ENCODE measurements at regions not wholly inside any gene's neighbourhood (a gene's known extent, or its start where the extent isn't known, plus 50 kb on each side); places are given as distances from the start of the nearest gene placed in this dataset.

DNA sequence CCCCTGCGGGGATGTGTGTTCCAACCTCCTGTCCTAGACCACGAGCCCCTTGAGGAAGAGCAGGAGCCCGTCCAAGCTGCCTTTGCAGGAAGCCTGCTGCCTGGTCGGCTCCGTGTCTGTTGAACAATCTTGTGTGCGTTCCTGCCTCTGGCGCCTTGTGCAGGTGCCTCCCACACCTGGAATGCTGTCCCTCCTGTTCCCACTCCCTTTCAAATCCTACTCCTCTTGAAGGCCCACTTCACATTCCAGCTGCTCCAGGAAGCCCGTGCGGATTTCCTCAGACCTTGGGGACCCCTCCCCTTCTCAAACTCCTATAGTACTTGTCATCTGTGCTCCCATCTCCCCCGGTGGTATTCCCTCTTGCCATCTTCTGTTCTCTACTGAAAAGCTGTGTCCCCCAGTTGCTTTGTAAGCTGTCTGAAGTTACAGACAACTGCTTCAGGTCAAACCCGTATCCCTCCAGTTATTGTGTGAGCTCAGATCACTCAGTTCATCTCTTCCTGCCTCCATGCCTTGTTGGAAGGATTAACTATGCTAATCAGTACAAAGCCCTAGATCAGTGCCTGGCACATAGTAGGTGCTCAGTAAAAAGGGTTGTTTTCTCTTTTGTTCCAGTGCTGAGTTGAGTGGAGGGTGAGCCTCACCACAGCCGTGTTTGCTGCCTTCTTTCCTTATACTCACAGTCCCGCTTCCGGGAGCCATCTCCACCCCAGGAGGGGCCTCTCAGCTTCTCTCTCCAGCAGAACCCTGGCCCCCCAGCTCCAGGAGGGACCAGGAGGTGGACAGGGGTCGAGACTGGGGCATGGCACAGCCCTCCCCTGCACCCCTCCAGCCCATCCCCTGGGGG, 241.8 kb upstream of the CIBAR2 start:
- TF ChIP-seq, protein P1, sequence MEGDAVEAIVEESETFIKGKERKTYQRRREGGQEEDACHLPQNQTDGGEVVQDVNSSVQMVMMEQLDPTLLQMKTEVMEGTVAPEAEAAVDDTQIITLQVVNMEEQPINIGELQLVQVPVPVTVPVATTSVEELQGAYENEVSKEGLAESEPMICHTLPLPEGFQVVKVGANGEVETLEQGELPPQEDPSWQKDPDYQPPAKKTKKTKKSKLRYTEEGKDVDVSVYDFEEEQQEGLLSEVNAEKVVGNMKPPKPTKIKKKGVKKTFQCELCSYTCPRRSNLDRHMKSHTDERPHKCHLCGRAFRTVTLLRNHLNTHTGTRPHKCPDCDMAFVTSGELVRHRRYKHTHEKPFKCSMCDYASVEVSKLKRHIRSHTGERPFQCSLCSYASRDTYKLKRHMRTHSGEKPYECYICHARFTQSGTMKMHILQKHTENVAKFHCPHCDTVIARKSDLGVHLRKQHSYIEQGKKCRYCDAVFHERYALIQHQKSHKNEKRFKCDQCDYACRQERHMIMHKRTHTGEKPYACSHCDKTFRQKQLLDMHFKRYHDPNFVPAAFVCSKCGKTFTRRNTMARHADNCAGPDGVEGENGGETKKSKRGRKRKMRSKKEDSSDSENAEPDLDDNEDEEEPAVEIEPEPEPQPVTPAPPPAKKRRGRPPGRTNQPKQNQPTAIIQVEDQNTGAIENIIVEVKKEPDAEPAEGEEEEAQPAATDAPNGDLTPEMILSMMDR (IDR thresholded peaks at IDR 0.05), result no peak
- H3K27me3 Mint-ChIP-seq (ENCODE audit: insufficient read depth), result no peaks in the 10 kb centered on the region; the same call in none of the 2 replicates
- peaks cover 11% of the 10 kb centered on the region for H3K36me3 Mint-ChIP-seq (ENCODE audit: low read depth)
- no peaks in the 10 kb centered on the region for H3K9me3 Mint-ChIP-seq
- H3K4me1 Mint-ChIP-seq (ENCODE audit: low read depth), result peaks cover 62% of the 10 kb centered on the region
- H3K27ac Mint-ChIP-seq, result peak overlapping the region; percentile 86
- DNase-seq, result no peak
- H3K4me3 Mint-ChIP-seq, result peak overlapping the region; percentile 59

DNA sequence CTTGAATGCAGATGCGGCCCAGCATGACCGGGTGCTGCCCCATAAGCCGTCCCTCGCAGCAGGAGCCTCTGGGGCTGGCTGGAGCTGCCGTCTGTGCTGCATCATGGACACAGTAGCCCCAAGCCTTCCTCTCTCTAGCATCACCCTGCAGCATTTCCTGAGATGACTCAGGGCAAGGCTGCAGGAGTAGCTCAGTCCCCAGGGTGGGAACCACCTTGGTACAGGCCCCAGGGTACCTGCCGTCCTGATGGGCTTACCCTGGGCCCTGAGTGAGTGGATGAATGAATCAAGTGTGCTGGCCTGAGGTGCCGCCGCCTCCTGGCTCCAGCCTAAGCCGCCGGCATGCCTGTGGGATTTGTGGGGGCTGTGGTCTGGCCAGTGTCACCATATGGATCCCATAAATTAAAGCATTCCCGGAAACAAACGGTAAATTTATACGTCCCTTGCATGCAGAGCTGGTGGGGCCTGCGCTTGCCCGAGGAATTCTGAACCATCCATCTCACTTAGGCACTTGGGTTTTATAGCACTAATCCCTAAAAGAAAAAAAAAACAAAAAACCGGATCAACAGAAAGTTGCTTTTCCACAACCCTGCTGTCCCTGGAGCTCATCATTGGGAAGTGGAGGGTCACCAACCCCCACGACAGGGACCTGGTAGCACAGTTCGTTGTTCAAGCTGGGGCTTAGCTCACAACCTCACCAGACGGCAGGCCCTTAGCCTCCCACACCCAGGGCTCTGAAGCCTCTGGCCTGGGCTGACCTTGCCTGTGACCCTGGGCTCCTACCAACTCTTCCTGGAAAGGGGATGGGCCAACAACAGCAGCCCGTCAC, 242.6 kb upstream of the CIBAR2 start:
- Mint-ChIP-seq H3K4me1 (ENCODE audit: low read depth) (peaks cover 61% of the 10 kb centered on the region), H3K27ac (peak overlapping the region; percentile 86), H3K27me3 (ENCODE audit: insufficient read depth) (no peaks in the 10 kb centered on the region; the same call in none of the 2 replicates), H3K36me3 (ENCODE audit: low read depth) (peaks cover 11% of the 10 kb centered on the region), H3K4me3 (peak overlapping the region; percentile 59), H3K9me3 (no peaks in the 10 kb centered on the region)
- DNase-seq, result peak; percentile 94
- TF ChIP-seq, protein P1 (IDR thresholded peaks at IDR 0.05), result no peak

DNA sequence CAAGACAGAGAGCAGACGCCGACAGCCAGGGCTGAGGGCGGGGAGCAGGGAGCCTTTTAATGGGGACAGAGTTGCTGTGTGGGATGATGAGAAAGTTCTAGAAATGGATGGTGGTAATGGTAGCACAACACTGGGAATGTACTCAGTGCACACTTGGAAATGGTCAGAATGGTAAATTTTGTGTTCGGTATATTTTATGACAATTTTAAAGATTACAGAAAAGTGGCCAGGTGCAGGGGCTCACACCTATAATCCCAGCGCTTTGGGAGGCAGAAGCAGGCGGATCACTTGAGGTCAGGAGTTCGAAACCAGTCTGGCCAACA, 243.2 kb upstream of the CIBAR2 start:
- Mint-ChIP-seq H3K4me1 (ENCODE audit: low read depth) (peaks cover 55% of the 10 kb centered on the region), H3K27me3 (ENCODE audit: insufficient read depth) (no peaks in the 10 kb centered on the region; the same call in none of the 2 replicates), H3K36me3 (ENCODE audit: low read depth) (peaks cover 11% of the 10 kb centered on the region), H3K4me3 (no peak overlapping the region), H3K27ac (peak overlapping the region; percentile 86), H3K9me3 (no peaks in the 10 kb centered on the region)
- TF ChIP-seq, protein P1 (IDR thresholded peaks at IDR 0.05), result no peak
- DNase-seq, result no peak

DNA sequence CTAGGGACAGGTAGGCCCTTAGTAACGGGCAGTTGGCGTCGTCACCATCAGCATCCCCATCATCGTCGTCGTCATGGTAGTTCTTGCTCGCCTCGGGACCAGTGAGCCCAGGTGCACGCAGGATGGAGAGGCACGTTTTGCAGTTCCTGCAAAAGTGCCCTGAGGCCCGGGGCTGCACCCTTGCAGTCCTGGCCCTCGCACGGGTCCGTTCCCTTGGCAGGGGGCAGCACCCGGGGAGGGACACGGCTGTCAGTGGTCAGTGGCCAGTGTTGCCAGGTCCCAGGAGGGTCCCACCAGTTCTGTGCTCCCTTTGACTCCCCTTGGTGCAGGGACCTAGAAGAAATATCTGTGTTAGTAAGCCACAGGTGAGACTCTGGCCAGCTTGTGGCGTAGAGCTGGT, 243.9 kb upstream of the CIBAR2 start:
- no peak for DNase-seq
- H3K27ac Mint-ChIP-seq, result no peak overlapping the region
- no peaks in the 10 kb centered on the region; the same call in none of the 2 replicates for H3K27me3 Mint-ChIP-seq (ENCODE audit: insufficient read depth)
- H3K4me3 Mint-ChIP-seq, result no peak overlapping the region
- H3K4me1 Mint-ChIP-seq (ENCODE audit: low read depth), result peaks cover 48% of the 10 kb centered on the region
- TF ChIP-seq, protein P1 (IDR thresholded peaks at IDR 0.05), result no peak
- no peaks in the 10 kb centered on the region for H3K9me3 Mint-ChIP-seq
- H3K36me3 Mint-ChIP-seq (ENCODE audit: low read depth), result peaks cover 11% of the 10 kb centered on the region

DNA sequence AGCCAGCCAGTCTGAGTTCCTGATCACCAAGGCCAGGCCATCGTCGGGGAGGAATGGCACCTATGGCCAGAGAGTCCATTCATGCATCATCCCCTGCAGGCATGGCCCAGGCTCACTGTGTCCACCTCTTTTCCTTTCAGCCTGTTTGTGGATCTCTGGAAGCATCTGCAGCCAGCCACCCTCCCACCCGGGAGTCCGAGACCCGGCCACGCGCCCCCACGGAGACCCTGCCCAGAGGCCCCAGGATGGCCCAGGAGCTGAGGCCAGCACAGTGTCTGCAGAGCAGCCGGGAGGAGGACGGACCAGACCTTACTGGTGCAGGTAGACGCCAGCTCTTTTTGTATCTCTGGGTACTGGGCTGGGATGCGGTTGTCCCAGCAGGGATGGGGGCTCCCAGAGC, 245.1 kb upstream of the CIBAR2 start:
- TF ChIP-seq, protein P1 (IDR thresholded peaks at IDR 0.05), result no peak
- H3K4me3 Mint-ChIP-seq, result no peak overlapping the region
- no peaks in the 10 kb centered on the region; the same call in none of the 2 replicates for H3K27me3 Mint-ChIP-seq (ENCODE audit: insufficient read depth)
- peaks cover 43% of the 10 kb centered on the region for H3K4me1 Mint-ChIP-seq (ENCODE audit: low read depth)
- H3K36me3 Mint-ChIP-seq (ENCODE audit: low read depth), result peaks cover 11% of the 10 kb centered on the region
- H3K9me3 Mint-ChIP-seq, result no peaks in the 10 kb centered on the region
- no peak for DNase-seq
- H3K27ac Mint-ChIP-seq, result no peak overlapping the region
